Breast epithelium (tissue), 3 donors: ENCODE measurements at regions not wholly inside any gene's neighbourhood (a gene's known extent, or its start where the extent isn't known, plus 50 kb on each side); places are given as distances from the start of the nearest gene placed in this dataset.

Experiments used
- POLR2A ChIP-seq: fragments of 450-650 bp; IDR thresholded peaks from one replicate; pipeline ENCODE4 v1.6.1; 2016; ENCODE audit warnings: antibody characterized with exemption, mild to moderate bottlenecking, moderate library complexity
- POLR2AphosphoS5 ChIP-seq, 3 donors: sonication (generic); formaldehyde crosslinking; IDR thresholded peaks; one replicate each; pipeline ENCODE4 v1.6.1; 2017; ENCODE audit warnings: antibody characterized with exemption in 3 of 3
- TF ChIP-seq, protein P1 (sequence below), 3 donors: fragments of 450-650 bp; IDR thresholded peaks; one replicate each; pipeline ENCODE4 v1.5.1; 2016 to 2017; ENCODE audit warnings: antibody characterized with exemption in 3 of 3, mild to moderate bottlenecking in 3 of 3, moderate library complexity in 3 of 3

- no peak for TF ChIP-seq POLR2A
- TF ChIP-seq, protein P1, sequence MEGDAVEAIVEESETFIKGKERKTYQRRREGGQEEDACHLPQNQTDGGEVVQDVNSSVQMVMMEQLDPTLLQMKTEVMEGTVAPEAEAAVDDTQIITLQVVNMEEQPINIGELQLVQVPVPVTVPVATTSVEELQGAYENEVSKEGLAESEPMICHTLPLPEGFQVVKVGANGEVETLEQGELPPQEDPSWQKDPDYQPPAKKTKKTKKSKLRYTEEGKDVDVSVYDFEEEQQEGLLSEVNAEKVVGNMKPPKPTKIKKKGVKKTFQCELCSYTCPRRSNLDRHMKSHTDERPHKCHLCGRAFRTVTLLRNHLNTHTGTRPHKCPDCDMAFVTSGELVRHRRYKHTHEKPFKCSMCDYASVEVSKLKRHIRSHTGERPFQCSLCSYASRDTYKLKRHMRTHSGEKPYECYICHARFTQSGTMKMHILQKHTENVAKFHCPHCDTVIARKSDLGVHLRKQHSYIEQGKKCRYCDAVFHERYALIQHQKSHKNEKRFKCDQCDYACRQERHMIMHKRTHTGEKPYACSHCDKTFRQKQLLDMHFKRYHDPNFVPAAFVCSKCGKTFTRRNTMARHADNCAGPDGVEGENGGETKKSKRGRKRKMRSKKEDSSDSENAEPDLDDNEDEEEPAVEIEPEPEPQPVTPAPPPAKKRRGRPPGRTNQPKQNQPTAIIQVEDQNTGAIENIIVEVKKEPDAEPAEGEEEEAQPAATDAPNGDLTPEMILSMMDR (IDR thresholded peaks at IDR 0.05) = no peak
- TF ChIP-seq POLR2AphosphoS5 (IDR thresholded peaks at IDR 0.05) = no peak
Observed at GRCh38 chr5:67908126-67908765, 307.3 kb upstream of the PIK3R1 start.
